ENCODE measurements at regions not wholly inside any gene's neighbourhood (a gene's known extent, or its start where the extent isn't known, plus 50 kb on each side); places are given as distances from the start of the nearest gene placed in this dataset.

GRCh38 chrX:52585892-52586291, 68.8 kb downstream of the SSX7 start:
- TF ChIP-seq POLR2A (IDR thresholded peaks at IDR 0.05) (no peak), POLR2AphosphoS5 (IDR thresholded peaks at IDR 0.05) (no peak)
- TF ChIP-seq, protein P1, sequence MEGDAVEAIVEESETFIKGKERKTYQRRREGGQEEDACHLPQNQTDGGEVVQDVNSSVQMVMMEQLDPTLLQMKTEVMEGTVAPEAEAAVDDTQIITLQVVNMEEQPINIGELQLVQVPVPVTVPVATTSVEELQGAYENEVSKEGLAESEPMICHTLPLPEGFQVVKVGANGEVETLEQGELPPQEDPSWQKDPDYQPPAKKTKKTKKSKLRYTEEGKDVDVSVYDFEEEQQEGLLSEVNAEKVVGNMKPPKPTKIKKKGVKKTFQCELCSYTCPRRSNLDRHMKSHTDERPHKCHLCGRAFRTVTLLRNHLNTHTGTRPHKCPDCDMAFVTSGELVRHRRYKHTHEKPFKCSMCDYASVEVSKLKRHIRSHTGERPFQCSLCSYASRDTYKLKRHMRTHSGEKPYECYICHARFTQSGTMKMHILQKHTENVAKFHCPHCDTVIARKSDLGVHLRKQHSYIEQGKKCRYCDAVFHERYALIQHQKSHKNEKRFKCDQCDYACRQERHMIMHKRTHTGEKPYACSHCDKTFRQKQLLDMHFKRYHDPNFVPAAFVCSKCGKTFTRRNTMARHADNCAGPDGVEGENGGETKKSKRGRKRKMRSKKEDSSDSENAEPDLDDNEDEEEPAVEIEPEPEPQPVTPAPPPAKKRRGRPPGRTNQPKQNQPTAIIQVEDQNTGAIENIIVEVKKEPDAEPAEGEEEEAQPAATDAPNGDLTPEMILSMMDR (IDR thresholded peaks at IDR 0.05 in 8 of 11, conservative IDR thresholded peaks at IDR 0.05 in 3 of 11) = no peak
- no peaks in the 10 kb centered on the region for H3K9me3 ChIP-seq
- H3K27ac ChIP-seq = no peak overlapping the region
- intact Hi-C loops (cut with DNase I; ENCODE audit: low total_unique reads) = no loop called here
- no peaks in the 10 kb centered on the region for H3K4me1 ChIP-seq
- no peaks in the 10 kb centered on the region for H3K36me3 ChIP-seq
- DNase-seq = no peak
- no peak overlapping the region for H3K4me3 ChIP-seq
- 40 to 69% (median 48%) methylated on average over 3 of the region's 3 CpGs for WGBS, 5 donors
- H3K27me3 ChIP-seq (replicated peaks in 1 of 7) = peaks cover 0 to 24% (median 0%) of the 10 kb centered on the region in 7 donors

DNA sequence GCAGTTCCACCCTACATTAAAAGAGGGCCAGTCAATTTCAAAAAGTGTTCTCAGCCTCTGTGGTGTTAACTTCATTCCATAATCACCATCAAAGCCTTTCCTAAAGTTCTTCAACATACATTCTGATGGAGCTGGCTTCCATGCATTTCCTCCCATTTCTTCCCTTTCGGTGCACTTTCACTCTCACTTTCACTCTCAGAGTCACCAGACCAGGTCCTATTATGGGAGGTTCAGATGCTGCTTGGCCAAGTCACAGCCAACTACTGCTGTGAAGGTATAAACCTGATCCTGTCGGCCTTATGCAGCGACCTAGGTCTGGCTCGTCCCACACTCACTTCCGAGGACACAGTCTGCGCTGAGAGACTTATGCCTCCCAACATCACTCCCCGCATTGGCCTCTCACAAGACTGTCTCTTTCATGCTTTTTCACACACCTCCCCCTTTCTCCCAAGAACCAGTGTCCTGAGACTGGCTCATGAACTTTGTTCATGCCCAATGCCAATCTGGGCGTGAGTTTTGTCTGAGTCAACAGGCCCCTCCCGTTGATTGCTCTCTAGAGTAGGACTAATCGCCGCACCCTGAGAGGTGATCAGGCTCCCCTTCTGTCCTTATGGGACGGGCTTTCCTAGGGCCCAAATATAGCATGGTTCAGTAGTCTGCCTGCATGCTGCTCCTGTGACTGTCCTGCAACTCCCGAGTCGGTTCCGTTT, 60.8 kb upstream of the XAGE1B start:
- Histone ChIP-seq H3K4me3 (no peak overlapping the region), H3K9me3 (no peaks in the 10 kb centered on the region), H3K4me1 (no peaks in the 10 kb centered on the region), H3K36me3 (no peaks in the 10 kb centered on the region), H3K27ac (no peak overlapping the region), H3K27me3 (replicated peaks in 1 of 7) (peaks cover 0 to 22% (median 0%) of the 10 kb centered on the region in 7 donors)
- DNase-seq = no peak
- 89 to 94% (median 90%) methylated on average over 9 to 15 of the region's 15 CpGs for WGBS, 5 donors
- intact Hi-C loops (cut with DNase I; ENCODE audit: low total_unique reads) = no loop called here
- TF ChIP-seq, protein P1 (IDR thresholded peaks at IDR 0.05 in 8 of 11, conservative IDR thresholded peaks at IDR 0.05 in 3 of 11) = no peak
- no peak for TF ChIP-seq POLR2AphosphoS5 (IDR thresholded peaks at IDR 0.05)
- TF ChIP-seq POLR2A (IDR thresholded peaks at IDR 0.05) = no peak

DNA sequence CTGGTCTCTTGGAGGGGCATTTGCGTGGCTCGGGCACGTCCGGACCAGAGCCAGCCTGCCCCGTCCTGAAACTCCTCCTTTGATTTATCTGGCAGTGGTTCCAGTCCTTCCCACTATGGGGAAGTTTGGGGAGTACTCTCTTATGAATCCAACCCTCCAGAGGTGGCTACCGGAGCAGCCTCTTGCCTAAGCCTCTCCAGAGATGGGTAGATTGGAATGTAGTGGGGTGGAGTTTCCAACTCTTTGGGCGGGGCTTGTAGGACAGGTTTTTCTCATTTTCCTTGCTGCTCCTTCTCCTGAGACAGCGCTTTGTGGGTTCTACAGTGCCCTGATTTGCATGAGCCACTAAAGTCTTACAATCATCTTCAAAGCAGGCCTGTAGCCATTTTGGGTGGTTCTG, 60.1 kb upstream of the XAGE1B start:
- no peak overlapping the region for H3K27ac ChIP-seq
- intact Hi-C loops (cut with DNase I; ENCODE audit: low total_unique reads) = no loop called here
- no peaks in the 10 kb centered on the region for H3K4me1 ChIP-seq
- no peak for TF ChIP-seq POLR2A (IDR thresholded peaks at IDR 0.05)
- no peaks in the 10 kb centered on the region for H3K9me3 ChIP-seq
- no peaks in the 10 kb centered on the region for H3K36me3 ChIP-seq
- no peak for DNase-seq
- no peak overlapping the region for H3K4me3 ChIP-seq
- H3K27me3 ChIP-seq (replicated peaks in 1 of 7) = peaks cover 0 to 17% (median 0%) of the 10 kb centered on the region in 7 donors
- WGBS, 5 donors = 71 to 85% (median 75%) methylated on average over 6 to 8 of the region's 8 CpGs

- Histone ChIP-seq H3K27ac (no peak overlapping the region), H3K4me1 (no peaks in the 10 kb centered on the region), H3K36me3 (no peaks in the 10 kb centered on the region), H3K27me3 (replicated peaks in 1 of 7) (peaks cover 0 to 17% (median 0%) of the 10 kb centered on the region in 7 donors), H3K4me3 (no peak overlapping the region), H3K9me3 (no peaks in the 10 kb centered on the region)
- TF ChIP-seq POLR2A (IDR thresholded peaks at IDR 0.05) = no peak
- no peak for TF ChIP-seq POLR2AphosphoS5 (IDR thresholded peaks at IDR 0.05)
- TF ChIP-seq, protein P1 (IDR thresholded peaks at IDR 0.05 in 8 of 11, conservative IDR thresholded peaks at IDR 0.05 in 3 of 11) = no peak
- WGBS, 5 donors = 66 to 88% (median 73%) methylated on average over 5 of the region's 5 CpGs
- DNase-seq = no peak
- intact Hi-C loops (cut with DNase I; ENCODE audit: low total_unique reads) = no loop called here
Measured at GRCh38 chrX:52576474-52576873, 59.6 kb upstream of the XAGE1B start.

Data from spleen (tissue), 11 donors.